ENCODE measurements at regions not wholly inside any gene's neighbourhood (a gene's known extent, or its start where the extent isn't known, plus 50 kb on each side); places are given as distances from the start of the nearest gene placed in this dataset.

- TF ChIP-seq CTCF (IDR thresholded peaks at IDR 0.05) (no peak), POLR2A (IDR thresholded peaks at IDR 0.05) (no peak)
Measured at GRCh38 chr1:238296371-238296770, 405.6 kb upstream of the ZP4 start.
